GM12878 (cell line): ENCODE measurements at regions not wholly inside any gene's neighbourhood (a gene's known extent, or its start where the extent isn't known, plus 50 kb on each side); places are given as distances from the start of the nearest gene placed in this dataset.

Experiments
- ATAC-seq: fragments of 200-7000 bp; cut with Tn5 transposase; 3 replicates; pipeline ENCODE4 v1.9.1; 2020; ENCODE audit warnings: mild to moderate bottlenecking, moderate library complexity
- BruUV-seq: library from RNA; stranded (reverse); fragments of 400-500 nt; replicated peaks from 2 replicates; lab custom pipeline; 2021; lab: Mats Ljungman, UMichigan
- CTCF ChIA-PET: fragments of 300-600 bp; sonication (Branson Sonifier 250); formaldehyde crosslinking; extraction: SDS; loops from one replicate; lab custom pipeline; 2021; ENCODE audit warnings: inconsistent platforms; lab: Yijun Ruan, JAX
- POLR2A ChIA-PET: fragments of 350-600 bp; formaldehyde crosslinking; extraction: SDS; loops from one replicate; lab custom pipeline; 2021; ENCODE audit warnings: inconsistent platforms; lab: Charles Lee
- RAD21 ChIA-PET: fragments of 300-600 bp; sonication (Branson Sonifier 250); formaldehyde crosslinking; loops from one replicate; lab custom pipeline; 2023; ENCODE audit warnings: antibody characterized with exemption; ENCODE audit not compliant: unreplicated experiment; lab: Charles Lee
- SMC1A ChIA-PET: fragments of 300-600 bp; sonication (Branson Sonifier 250); formaldehyde crosslinking; loops from one replicate; lab custom pipeline; 2023; ENCODE audit not compliant: unreplicated experiment, uncharacterized antibody; lab: Charles Lee
- DNase-seq: peaks from one replicate; pipeline ENCODE4 v3.0.0-alpha.2; 2011; ENCODE audit warnings: low read depth, low spot score
- FAIRE-seq: peaks from 3 replicates; lab custom pipeline; 2011; peaks lifted over from hg19 to GRCh38; lab: Jason Lieb, UNC
- H2AFZ ChIP-seq: 2 replicates; pipeline ENCODE4 v1.6.0; 2011; ENCODE audit warnings: low read depth, low read length, control low read depth; ENCODE audit not compliant: control insufficient read depth
- H3K27ac ChIP-seq: 2 replicates; pipeline ENCODE4 v1.5.1; 2011; ENCODE audit warnings: control low read depth; ENCODE audit not compliant: control insufficient read depth, insufficient read depth
- H3K27me3 ChIP-seq, 2 experiments: replicated peaks in 1 of 2; 2 replicates each; pipeline versions ENCODE4 v1.6.0 to v1.6.1; 2011; ENCODE audit warnings: low read length in 1 of 2; ENCODE audit not compliant: control insufficient read depth in 2 of 2, insufficient read depth in 2 of 2
- H3K36me3 ChIP-seq, 2 experiments: 2 replicates each; pipeline ENCODE4 v1.5.1; 2011; ENCODE audit warnings: low read length in 1 of 2; ENCODE audit not compliant: control insufficient read depth in 2 of 2, insufficient read depth in 2 of 2
- H3K4me1 ChIP-seq: 2 replicates; pipeline ENCODE4 v1.6.1; 2011; ENCODE audit warnings: mild to moderate bottlenecking, low read length, moderate library complexity, mixed read lengths; ENCODE audit not compliant: control insufficient read depth, insufficient read depth
- H3K4me2 ChIP-seq: 2 replicates; pipeline ENCODE4 v1.6.0; 2011; ENCODE audit warnings: control low read depth; ENCODE audit not compliant: control insufficient read depth, insufficient read depth
- H3K4me3 ChIP-seq: fragments of 200-600 bp; sonication (generic); 2 replicates; pipeline ENCODE4 v1.5.1; 2016
- H3K79me2 ChIP-seq: 2 replicates; pipeline ENCODE4 v1.6.0; 2011; ENCODE audit warnings: low read length; ENCODE audit not compliant: control insufficient read depth, insufficient read depth
- H3K9ac ChIP-seq: 2 replicates; pipeline ENCODE4 v1.8.0; 2011; ENCODE audit warnings: low read length, control low read depth, mixed read lengths; ENCODE audit not compliant: control insufficient read depth, insufficient read depth
- H3K9me3 ChIP-seq: replicated peaks from 3 replicates; pipeline ENCODE4 v1.5.1; 2011; ENCODE audit warnings: mild to moderate bottlenecking, low read length; ENCODE audit not compliant: control insufficient read depth, insufficient read depth
- H4K20me1 ChIP-seq: 2 replicates; pipeline ENCODE4 v1.6.0; 2011; ENCODE audit not compliant: control insufficient read depth, insufficient read depth
- BCLAF1 ChIP-seq: fragments of 450-650 bp; IDR thresholded peaks from 2 replicates; pipeline ENCODE4 v1.6.1; 2017; ENCODE audit warnings: antibody characterized with exemption, mild to moderate bottlenecking, moderate library complexity
- EP300 ChIP-seq, 2 experiments: fragments of 150-350 bp in 1 of 2; IDR thresholded peaks; 2 replicates each; pipeline ENCODE4 v1.6.1; 2011 to 2012; ENCODE audit warnings: low read depth in 2 of 2, low read length in 2 of 2, borderline replicate concordance in 1 of 2, improper control_type of control experiment in 1 of 2, inconsistent platforms in 1 of 2; ENCODE audit not compliant: control insufficient read depth in 1 of 2
- FOS ChIP-seq: IDR thresholded peaks from 3 replicates; pipeline ENCODE4 v1.6.1; 2011; ENCODE audit warnings: borderline replicate concordance; ENCODE audit not compliant: insufficient read length; ENCODE audit errors: extremely low read depth
- FOXM1 ChIP-seq: IDR thresholded peaks from 2 replicates; pipeline ENCODE4 v1.6.1; 2012; ENCODE audit warnings: low read depth, mild to moderate bottlenecking, inconsistent platforms, low read length, moderate library complexity
- GABPA ChIP-seq: IDR thresholded peaks from 2 replicates; pipeline ENCODE4 v1.6.1; 2014; ENCODE audit warnings: antibody characterized with exemption, low read depth, mild to moderate bottlenecking, inconsistent platforms
- IRF3 ChIP-seq: fragments of 450-650 bp; IDR thresholded peaks from 2 replicates; pipeline ENCODE4 v1.6.1; 2014; ENCODE audit warnings: mild to moderate bottlenecking
- JUND ChIP-seq: IDR thresholded peaks from 2 replicates; pipeline ENCODE4 v1.6.1; 2012; ENCODE audit warnings: low read depth, mild to moderate bottlenecking, low read length, improper control_type of control experiment, moderate library complexity
- KAT2A ChIP-seq: conservative IDR thresholded peaks from 2 replicates; pipeline ENCODE4 v1.6.1; 2011; ENCODE audit warnings: low read depth, low read length; ENCODE audit not compliant: control insufficient read depth
- PAX5 ChIP-seq: IDR thresholded peaks from 2 replicates; pipeline ENCODE4 v1.6.1; 2011; ENCODE audit warnings: low read depth, low read length, borderline replicate concordance
- PML ChIP-seq: IDR thresholded peaks from 2 replicates; pipeline ENCODE4 v1.6.1; 2012; ENCODE audit warnings: low read length, inconsistent platforms
- in situ Hi-C: fragments of 300-500 bp; cut with MboI; formaldehyde crosslinking; loops from 9 replicates; pipeline ENCODE4 v1.14.3; 2018; ENCODE audit warnings: mixed read lengths
- intact Hi-C: fragments of 100-400 bp; cut with micrococcal nuclease; formaldehyde crosslinking; loops from one replicate; pipeline ENCODE4 v1.14.2; 2022; ENCODE audit not compliant: unreplicated experiment
- TF ChIP-seq, protein P1 (sequence below): fragments of 450-650 bp; IDR thresholded peaks from 2 replicates; pipeline ENCODE4 v1.6.1; 2018; ENCODE audit warnings: mild to moderate bottlenecking, low read depth, moderate library complexity; ENCODE audit not compliant: partially characterized antibody

- TF ChIP-seq, protein P1, sequence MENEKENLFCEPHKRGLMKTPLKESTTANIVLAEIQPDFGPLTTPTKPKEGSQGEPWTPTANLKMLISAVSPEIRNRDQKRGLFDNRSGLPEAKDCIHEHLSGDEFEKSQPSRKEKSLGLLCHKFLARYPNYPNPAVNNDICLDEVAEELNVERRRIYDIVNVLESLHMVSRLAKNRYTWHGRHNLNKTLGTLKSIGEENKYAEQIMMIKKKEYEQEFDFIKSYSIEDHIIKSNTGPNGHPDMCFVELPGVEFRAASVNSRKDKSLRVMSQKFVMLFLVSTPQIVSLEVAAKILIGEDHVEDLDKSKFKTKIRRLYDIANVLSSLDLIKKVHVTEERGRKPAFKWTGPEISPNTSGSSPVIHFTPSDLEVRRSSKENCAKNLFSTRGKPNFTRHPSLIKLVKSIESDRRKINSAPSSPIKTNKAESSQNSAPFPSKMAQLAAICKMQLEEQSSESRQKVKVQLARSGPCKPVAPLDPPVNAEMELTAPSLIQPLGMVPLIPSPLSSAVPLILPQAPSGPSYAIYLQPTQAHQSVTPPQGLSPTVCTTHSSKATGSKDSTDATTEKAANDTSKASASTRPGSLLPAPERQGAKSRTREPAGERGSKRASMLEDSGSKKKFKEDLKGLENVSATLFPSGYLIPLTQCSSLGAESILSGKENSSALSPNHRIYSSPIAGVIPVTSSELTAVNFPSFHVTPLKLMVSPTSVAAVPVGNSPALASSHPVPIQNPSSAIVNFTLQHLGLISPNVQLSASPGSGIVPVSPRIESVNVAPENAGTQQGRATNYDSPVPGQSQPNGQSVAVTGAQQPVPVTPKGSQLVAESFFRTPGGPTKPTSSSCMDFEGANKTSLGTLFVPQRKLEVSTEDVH: no peak
- TF ChIP-seq GABPA (no peak), JUND (no peak), KAT2A (no peak)
Observed at GRCh38 chr1:170355267-170355801, 176.6 kb upstream of the GORAB start (continued).

GRCh38 chr1:170356585-170356984 is 175.4 kb upstream of the GORAB start:
- no peaks in the 10 kb centered on the region for H3K4me1 ChIP-seq
- no peak overlapping the region for H2AFZ ChIP-seq
- no peaks in the 10 kb centered on the region for H3K9me3 ChIP-seq
- FAIRE-seq (no peak), DNase-seq (no peak), ATAC-seq (no peak; the same call in 2 of the 3 replicates)
- H3K36me3 ChIP-seq: no peaks in the 10 kb centered on the region
- in situ Hi-C loops (no loop called here), intact Hi-C loops (no loop called here)
- no TSS peak for BruUV-seq
- no peak overlapping the region for H3K4me3 ChIP-seq
- H3K4me2 ChIP-seq: no peak overlapping the region
- no peak for TF ChIP-seq BCLAF1
- TF ChIP-seq PAX5: no peak
- no peak for TF ChIP-seq PML
- TF ChIP-seq EP300 (IDR thresholded peaks at IDR 0.05; ENCODE audit: borderline replicate concordance in 1 of 2, control insufficient read depth in 1 of 2, low read depth in 2 of 2, low read length in 2 of 2): no peak
- TF ChIP-seq IRF3: no peak
- TF ChIP-seq FOXM1: no peak
- no peak for TF ChIP-seq FOS
- no peaks in the 10 kb centered on the region for H3K79me2 ChIP-seq
- H4K20me1 ChIP-seq: no peaks in the 10 kb centered on the region
- POLR2A ChIA-PET: no interaction called here
- SMC1A ChIA-PET: no interaction called here
- RAD21 ChIA-PET: no interaction called here
- CTCF ChIA-PET: no interaction called here
- H3K27me3 ChIP-seq: no peaks in the 10 kb centered on the region
- no peak overlapping the region for H3K9ac ChIP-seq
- H3K27ac ChIP-seq: no peak overlapping the region
